ENCODE measurements at regions not wholly inside any gene's neighbourhood (a gene's known extent, or its start where the extent isn't known, plus 50 kb on each side); places are given as distances from the start of the nearest gene placed in this dataset.

DNA sequence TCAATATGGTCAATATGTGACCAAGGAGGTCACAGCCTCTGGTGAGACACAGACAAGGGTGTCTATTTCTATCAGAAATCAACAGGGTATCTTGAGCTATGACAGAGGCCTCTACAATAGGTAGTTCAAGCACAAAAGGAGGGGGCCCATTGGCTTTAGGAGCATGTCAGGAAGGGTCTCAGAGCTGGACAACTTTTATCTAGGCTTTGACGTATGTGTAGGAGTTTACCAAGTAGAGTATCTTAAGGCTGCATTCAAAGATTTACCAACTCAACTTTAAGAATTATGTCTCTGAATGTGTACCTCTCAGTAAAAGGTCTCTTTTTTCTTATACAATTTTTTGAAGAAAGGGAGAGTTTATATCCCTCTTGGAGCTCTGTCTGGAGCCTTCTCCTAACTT is 297.2 kb downstream of the NSG2 start:
- TF ChIP-seq, protein P1, sequence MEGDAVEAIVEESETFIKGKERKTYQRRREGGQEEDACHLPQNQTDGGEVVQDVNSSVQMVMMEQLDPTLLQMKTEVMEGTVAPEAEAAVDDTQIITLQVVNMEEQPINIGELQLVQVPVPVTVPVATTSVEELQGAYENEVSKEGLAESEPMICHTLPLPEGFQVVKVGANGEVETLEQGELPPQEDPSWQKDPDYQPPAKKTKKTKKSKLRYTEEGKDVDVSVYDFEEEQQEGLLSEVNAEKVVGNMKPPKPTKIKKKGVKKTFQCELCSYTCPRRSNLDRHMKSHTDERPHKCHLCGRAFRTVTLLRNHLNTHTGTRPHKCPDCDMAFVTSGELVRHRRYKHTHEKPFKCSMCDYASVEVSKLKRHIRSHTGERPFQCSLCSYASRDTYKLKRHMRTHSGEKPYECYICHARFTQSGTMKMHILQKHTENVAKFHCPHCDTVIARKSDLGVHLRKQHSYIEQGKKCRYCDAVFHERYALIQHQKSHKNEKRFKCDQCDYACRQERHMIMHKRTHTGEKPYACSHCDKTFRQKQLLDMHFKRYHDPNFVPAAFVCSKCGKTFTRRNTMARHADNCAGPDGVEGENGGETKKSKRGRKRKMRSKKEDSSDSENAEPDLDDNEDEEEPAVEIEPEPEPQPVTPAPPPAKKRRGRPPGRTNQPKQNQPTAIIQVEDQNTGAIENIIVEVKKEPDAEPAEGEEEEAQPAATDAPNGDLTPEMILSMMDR (IDR thresholded peaks at IDR 0.05; ENCODE audit: poor library complexity) = no peak
- TF ChIP-seq EZH2 (IDR thresholded peaks at IDR 0.05; ENCODE audit: borderline replicate concordance) = no peak
- TF ChIP-seq EZH2phosphoT487 (IDR thresholded peaks at IDR 0.05; ENCODE audit: low read depth, severe bottlenecking, unreplicated experiment) = no peak
- Histone ChIP-seq H3K4me1 (ENCODE audit: insufficient read depth) (peaks cover 14% of the 10 kb centered on the region), H4K20me1 (ENCODE audit: insufficient read depth, poor library complexity, severe bottlenecking) (no peaks in the 10 kb centered on the region), H2AFZ (no peak overlapping the region), H3K9me3 (ENCODE audit: low read depth) (no peaks in the 10 kb centered on the region), H3K4me2 (no peak overlapping the region), H3K36me3 (replicated peaks; ENCODE audit: insufficient read depth, low read depth) (no peaks in the 10 kb centered on the region), H3K4me3 (no peak overlapping the region), H3K9me2 (replicated peaks; ENCODE audit: insufficient read depth) (no peaks in the 10 kb centered on the region), H3K27me3 (no peaks in the 10 kb centered on the region), H3K27ac (no peak overlapping the region), H3K79me2 (no peaks in the 10 kb centered on the region)
- WGBS (ENCODE audit: low lambda C conversion rate, missing lambda C conversion rate) = 85% methylated on average over 1 of the region's 1 CpG
- no peak for DNase-seq (ENCODE audit: low spot score)

DNA sequence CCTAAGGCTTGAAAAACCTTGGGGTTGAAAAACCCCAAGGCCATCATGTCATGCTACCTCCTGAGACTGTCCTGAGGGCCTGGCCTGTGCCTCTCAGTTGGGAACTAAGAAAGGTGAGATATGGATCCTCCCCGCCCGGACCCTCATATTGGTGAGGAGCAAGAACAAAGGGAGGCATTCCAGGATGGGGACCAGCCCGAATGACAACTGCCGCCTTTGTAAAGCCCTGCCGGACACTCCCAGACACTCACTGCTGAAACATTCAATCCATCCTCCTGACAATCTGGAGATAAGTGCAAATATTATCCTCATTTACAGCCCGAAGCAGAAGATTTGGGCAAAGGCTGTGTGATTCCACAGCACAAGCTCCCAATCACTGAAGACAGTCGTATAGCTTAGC is 298.3 kb downstream of the NSG2 start:
- Histone ChIP-seq H2AFZ (no peak overlapping the region), H3K36me3 (replicated peaks; ENCODE audit: insufficient read depth, low read depth) (no peaks in the 10 kb centered on the region), H3K9me3 (ENCODE audit: low read depth) (no peaks in the 10 kb centered on the region), H3K27me3 (no peaks in the 10 kb centered on the region), H3K4me1 (ENCODE audit: insufficient read depth) (peaks cover 3% of the 10 kb centered on the region), H3K9me2 (replicated peaks; ENCODE audit: insufficient read depth) (no peaks in the 10 kb centered on the region), H4K20me1 (ENCODE audit: insufficient read depth, poor library complexity, severe bottlenecking) (no peaks in the 10 kb centered on the region), H3K79me2 (no peaks in the 10 kb centered on the region), H3K4me2 (no peak overlapping the region), H3K27ac (no peak overlapping the region), H3K4me3 (no peak overlapping the region)
- TF ChIP-seq EZH2 (IDR thresholded peaks at IDR 0.05; ENCODE audit: borderline replicate concordance) = no peak
- TF ChIP-seq, protein P1 (IDR thresholded peaks at IDR 0.05; ENCODE audit: poor library complexity) = no peak
- no peak for TF ChIP-seq EZH2phosphoT487 (IDR thresholded peaks at IDR 0.05; ENCODE audit: low read depth, severe bottlenecking, unreplicated experiment)
- no peak for DNase-seq (ENCODE audit: low spot score)
- WGBS (ENCODE audit: low lambda C conversion rate, missing lambda C conversion rate) = 76% methylated on average over 7 of the region's 7 CpGs

DNA sequence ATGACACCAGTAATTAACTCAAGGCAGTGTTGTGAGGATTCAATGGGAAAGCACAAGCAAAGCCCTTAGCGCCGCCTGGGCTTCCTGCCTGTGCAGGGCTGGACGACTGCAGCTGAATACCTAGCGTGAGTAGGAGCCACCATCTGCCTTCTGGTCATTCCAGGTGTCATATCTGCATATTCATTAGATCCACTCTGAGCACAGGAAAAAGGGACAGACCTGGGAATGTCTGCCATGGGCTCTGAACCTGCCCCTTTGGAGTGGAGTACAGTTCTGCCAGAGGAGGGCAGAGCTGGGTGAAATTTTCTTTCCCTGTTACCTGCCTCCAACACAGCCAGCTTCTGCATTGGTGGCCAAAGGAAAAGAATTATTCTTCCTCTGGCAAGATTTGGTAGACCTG is 298.8 kb downstream of the NSG2 start:
- Histone ChIP-seq H3K27me3 (no peaks in the 10 kb centered on the region), H2AFZ (no peak overlapping the region), H3K9me3 (ENCODE audit: low read depth) (no peaks in the 10 kb centered on the region), H4K20me1 (ENCODE audit: insufficient read depth, poor library complexity, severe bottlenecking) (no peaks in the 10 kb centered on the region), H3K4me1 (ENCODE audit: insufficient read depth) (no peaks in the 10 kb centered on the region), H3K9me2 (replicated peaks; ENCODE audit: insufficient read depth) (no peaks in the 10 kb centered on the region), H3K4me3 (no peak overlapping the region), H3K4me2 (no peak overlapping the region), H3K36me3 (replicated peaks; ENCODE audit: insufficient read depth, low read depth) (no peaks in the 10 kb centered on the region), H3K79me2 (no peaks in the 10 kb centered on the region), H3K27ac (no peak overlapping the region)
- DNase-seq (ENCODE audit: low spot score) = no peak
- TF ChIP-seq EZH2 (IDR thresholded peaks at IDR 0.05; ENCODE audit: borderline replicate concordance) (no peak), EZH2phosphoT487 (IDR thresholded peaks at IDR 0.05; ENCODE audit: low read depth, severe bottlenecking, unreplicated experiment) (no peak)
- TF ChIP-seq, protein P1 (IDR thresholded peaks at IDR 0.05; ENCODE audit: poor library complexity) = no peak
- WGBS (ENCODE audit: low lambda C conversion rate, missing lambda C conversion rate) = 70% methylated on average over 4 of the region's 4 CpGs

DNA sequence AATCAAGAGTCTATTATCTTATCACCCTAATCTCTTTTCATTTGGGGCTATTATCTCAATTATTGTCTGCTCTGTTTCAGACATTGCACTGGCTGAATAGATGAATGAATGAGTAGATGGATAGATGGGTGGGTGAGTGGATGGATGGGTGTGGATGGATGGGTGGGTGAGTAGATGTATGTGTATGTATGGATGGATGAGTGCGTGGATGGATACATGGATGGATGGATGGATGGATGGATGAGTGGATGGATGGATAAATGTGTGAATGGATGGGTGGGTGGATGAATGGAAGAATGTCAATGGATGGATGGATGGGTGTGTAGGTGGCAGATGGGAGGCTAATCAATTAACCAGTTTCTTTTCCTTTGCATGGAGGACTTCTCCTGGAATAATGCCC is 301.7 kb downstream of the NSG2 start:
- H3K27me3 ChIP-seq = no peaks in the 10 kb centered on the region
- no peak overlapping the region for H3K27ac ChIP-seq
- H3K4me3 ChIP-seq = no peak overlapping the region
- no peak overlapping the region for H3K4me2 ChIP-seq
- H3K79me2 ChIP-seq = no peaks in the 10 kb centered on the region
- TF ChIP-seq EZH2 (IDR thresholded peaks at IDR 0.05; ENCODE audit: borderline replicate concordance) = no peak
- no peak for TF ChIP-seq EZH2phosphoT487 (IDR thresholded peaks at IDR 0.05; ENCODE audit: low read depth, severe bottlenecking, unreplicated experiment)
- TF ChIP-seq, protein P1 (IDR thresholded peaks at IDR 0.05; ENCODE audit: poor library complexity) = no peak
- no peaks in the 10 kb centered on the region for H3K9me2 ChIP-seq (replicated peaks; ENCODE audit: insufficient read depth)
- no peaks in the 10 kb centered on the region for H4K20me1 ChIP-seq (ENCODE audit: insufficient read depth, poor library complexity, severe bottlenecking)
- no peaks in the 10 kb centered on the region for H3K9me3 ChIP-seq (ENCODE audit: low read depth)
- H3K36me3 ChIP-seq (replicated peaks; ENCODE audit: insufficient read depth, low read depth) = no peaks in the 10 kb centered on the region
- DNase-seq (ENCODE audit: low spot score) = no peak
- H2AFZ ChIP-seq = no peak overlapping the region
- H3K4me1 ChIP-seq (ENCODE audit: insufficient read depth) = no peaks in the 10 kb centered on the region
- 100% methylated on average over 1 of the region's 1 CpG for WGBS (ENCODE audit: low lambda C conversion rate, missing lambda C conversion rate)
